GM21737 (cell line): ENCODE measurements at regions not wholly inside any gene's neighbourhood (a gene's known extent, or its start where the extent isn't known, plus 50 kb on each side); places are given as distances from the start of the nearest gene placed in this dataset.

ENCODE experiments used
- ATAC-seq: cut with Tn5 transposase; IDR thresholded peaks from one replicate; pipeline ENCODE4 v1.9.1; 2021; ENCODE audit warnings: mild to moderate bottlenecking, moderate library complexity; ENCODE audit not compliant: unreplicated experiment

GRCh38 chr4:26094076-26094475 lies 180.1 kb downstream of the SMIM20 start:
- ATAC-seq, result no peak

GRCh38 chr4:26094911-26095310 lies 180.9 kb downstream of the SMIM20 start:
- ATAC-seq, result no peak

- no peak for ATAC-seq
These were observed 185.9 kb downstream of the SMIM20 start for GRCh38 chr4:26099967-26100366.

- no peak for ATAC-seq
These were observed 187.0 kb downstream of the SMIM20 start for GRCh38 chr4:26101011-26101410.

- ATAC-seq, result no peak
These were observed 190.2 kb downstream of the SMIM20 start for GRCh38 chr4:26104056-26104685.

GRCh38 chr4:26105337-26105736 lies 191.3 kb downstream of the SMIM20 start:
- ATAC-seq, result no peak

GRCh38 chr4:26105815-26106699 lies 192.0 kb downstream of the SMIM20 start:
- ATAC-seq, result no peak

GRCh38 chr4:26106776-26107175 lies 192.8 kb downstream of the SMIM20 start:
- ATAC-seq, result no peak

GRCh38 chr4:26108054-26108453 lies 194.0 kb downstream of the SMIM20 start:
- ATAC-seq, result no peak

- no peak for ATAC-seq
These were observed 196.5 kb downstream of the SMIM20 start for GRCh38 chr4:26110493-26110892.

GRCh38 chr4:26113339-26113940 lies 199.4 kb downstream of the SMIM20 start:
- no peak for ATAC-seq

GRCh38 chr4:26116057-26116456 lies 202.0 kb downstream of the SMIM20 start:
- ATAC-seq, result no peak

GRCh38 chr4:26120098-26120825 lies 200.6 kb upstream of the RBPJ start:
- no peak for ATAC-seq

- no peak for ATAC-seq
These were observed 198.1 kb upstream of the RBPJ start for GRCh38 chr4:26122690-26123089.

- ATAC-seq, result no peak
These were observed 196.0 kb upstream of the RBPJ start for GRCh38 chr4:26124753-26125321.

- no peak for ATAC-seq
These were observed 194.6 kb upstream of the RBPJ start for GRCh38 chr4:26126143-26126718.

- ATAC-seq, result no peak
These were observed 193.8 kb upstream of the RBPJ start for GRCh38 chr4:26126994-26127393.

GRCh38 chr4:26127851-26128337 lies 192.9 kb upstream of the RBPJ start:
- ATAC-seq, result no peak

- peak; percentile 67 for ATAC-seq
These were observed 190.6 kb upstream of the RBPJ start for GRCh38 chr4:26130173-26130572.

GRCh38 chr4:26130841-26131432 lies 189.9 kb upstream of the RBPJ start:
- ATAC-seq, result no peak
